HG03064 (cell line): ENCODE measurements at regions not wholly inside any gene's neighbourhood (a gene's known extent, or its start where the extent isn't known, plus 50 kb on each side); places are given as distances from the start of the nearest gene placed in this dataset.
"Not testable (repeated sequence)": the region's sequence is repeated elsewhere in the genome, so short reads cannot be mapped to it uniquely, and the experiment has no call there.

ENCODE experiments used
- ATAC-seq: cut with Tn5 transposase; IDR thresholded peaks from one replicate; pipeline ENCODE4 v1.9.1; 2021; ENCODE audit warnings: low read depth; ENCODE audit not compliant: unreplicated experiment

GRCh38 chr2:8320311-8321066 lies 361.4 kb upstream of the ID2 start:
- ATAC-seq: no peak

GRCh38 chr2:8322634-8323033 lies 359.2 kb upstream of the ID2 start:
- no peak for ATAC-seq

- ATAC-seq: no peak
Observed at GRCh38 chr2:8324164-8324856, 357.5 kb upstream of the ID2 start.

GRCh38 chr2:8324901-8325300 lies 357.0 kb upstream of the ID2 start:
- ATAC-seq: no peak

GRCh38 chr2:8327371-8328100 lies 354.3 kb upstream of the ID2 start:
- no peak for ATAC-seq

GRCh38 chr2:8328217-8328616 lies 353.6 kb upstream of the ID2 start:
- no peak for ATAC-seq

- ATAC-seq: no peak
Observed at GRCh38 chr2:8329660-8330622, 351.9 kb upstream of the ID2 start.

- no peak for ATAC-seq
Observed at GRCh38 chr2:8331068-8331467, 350.8 kb upstream of the ID2 start.

GRCh38 chr2:8332646-8333045 lies 349.2 kb upstream of the ID2 start:
- no peak for ATAC-seq

- ATAC-seq: no peak
Observed at GRCh38 chr2:8333177-8333831, 348.6 kb upstream of the ID2 start.

- ATAC-seq: not testable (repeated sequence)
Observed at GRCh38 chr2:8333832-8334187, 348.0 kb upstream of the ID2 start.

- ATAC-seq: no peak
Observed at GRCh38 chr2:8334866-8335325, 347.0 kb upstream of the ID2 start.

- no peak for ATAC-seq
Observed at GRCh38 chr2:8335801-8336200, 346.1 kb upstream of the ID2 start.

- no peak for ATAC-seq
Observed at GRCh38 chr2:8337321-8337720, 344.5 kb upstream of the ID2 start.

GRCh38 chr2:8342407-8342806 lies 339.4 kb upstream of the ID2 start:
- no peak for ATAC-seq

- no peak for ATAC-seq
Observed at GRCh38 chr2:8343031-8343430, 338.8 kb upstream of the ID2 start.

GRCh38 chr2:8344144-8345097 lies 337.4 kb upstream of the ID2 start:
- no peak for ATAC-seq

- no peak for ATAC-seq
Observed at GRCh38 chr2:8345200-8345599, 336.7 kb upstream of the ID2 start.

- ATAC-seq: no peak
Observed at GRCh38 chr2:8346208-8346607, 335.6 kb upstream of the ID2 start.
